ENCODE measurements at regions not wholly inside any gene's neighbourhood (a gene's known extent, or its start where the extent isn't known, plus 50 kb on each side); places are given as distances from the start of the nearest gene placed in this dataset.
"Not testable (repeated sequence)": the region's sequence is repeated elsewhere in the genome, so short reads cannot be mapped to it uniquely, and the experiment has no call there.

GRCh38 chr14:22386924-22387775 is 201.9 kb downstream of the DAD1 start:
- peak; percentile 68 for DNase-seq (ENCODE audit: low spot score)

GRCh38 chr14:22384974-22385526 is 204.0 kb downstream of the DAD1 start:
- DNase-seq (ENCODE audit: low spot score): no peak

GRCh38 chr14:22384167-22384549 is 204.9 kb downstream of the DAD1 start:
- no peak for DNase-seq (ENCODE audit: low spot score)

- DNase-seq (ENCODE audit: low spot score): no peak
Measured at GRCh38 chr14:22383515-22384166, 205.4 kb downstream of the DAD1 start.

GRCh38 chr14:22382955-22383354 is 206.1 kb downstream of the DAD1 start:
- no peak for DNase-seq (ENCODE audit: low spot score)

- no peak for DNase-seq (ENCODE audit: low spot score)
Measured at GRCh38 chr14:22382395-22382794, 206.6 kb downstream of the DAD1 start.

- no peak for DNase-seq (ENCODE audit: low spot score)
Measured at GRCh38 chr14:22381766-22382165, 207.3 kb downstream of the DAD1 start.

- no peak for DNase-seq (ENCODE audit: low spot score)
Measured at GRCh38 chr14:22381408-22381760, 207.6 kb downstream of the DAD1 start.

GRCh38 chr14:22380571-22381407 is 208.2 kb downstream of the DAD1 start:
- DNase-seq (ENCODE audit: low spot score): no peak

- no peak for DNase-seq (ENCODE audit: low spot score)
Measured at GRCh38 chr14:22379727-22380126, 209.3 kb downstream of the DAD1 start.

GRCh38 chr14:22378181-22378580 is 210.8 kb downstream of the DAD1 start:
- DNase-seq (ENCODE audit: low spot score): no peak

- DNase-seq (ENCODE audit: low spot score): peak; percentile 66
Measured at GRCh38 chr14:22375321-22375930, 213.6 kb downstream of the DAD1 start.

- no peak for DNase-seq (ENCODE audit: low spot score)
Measured at GRCh38 chr14:22370084-22370847, 218.8 kb downstream of the DAD1 start.

- DNase-seq (ENCODE audit: low spot score): no peak
Measured at GRCh38 chr14:22358726-22359125, 230.3 kb downstream of the DAD1 start.

GRCh38 chr14:22349281-22349680 is 239.7 kb downstream of the DAD1 start:
- DNase-seq (ENCODE audit: low spot score): not testable (repeated sequence)

- no peak for DNase-seq (ENCODE audit: low spot score)
Measured at GRCh38 chr14:22344673-22345072, 244.4 kb downstream of the DAD1 start.

GRCh38 chr14:22344209-22344608 is 244.8 kb downstream of the DAD1 start:
- DNase-seq (ENCODE audit: low spot score): not testable (repeated sequence)

GRCh38 chr14:22341049-22341448 is 248.0 kb downstream of the DAD1 start:
- no peak for DNase-seq (ENCODE audit: low spot score)

- DNase-seq (ENCODE audit: low spot score): no peak
Measured at GRCh38 chr14:22338917-22339715, 249.9 kb downstream of the DAD1 start.

GRCh38 chr14:22338381-22338780 is 250.6 kb downstream of the DAD1 start:
- no peak for DNase-seq (ENCODE audit: low spot score)
